ENCODE measurements at regions not wholly inside any gene's neighbourhood (a gene's known extent, or its start where the extent isn't known, plus 50 kb on each side); places are given as distances from the start of the nearest gene placed in this dataset.

DNA sequence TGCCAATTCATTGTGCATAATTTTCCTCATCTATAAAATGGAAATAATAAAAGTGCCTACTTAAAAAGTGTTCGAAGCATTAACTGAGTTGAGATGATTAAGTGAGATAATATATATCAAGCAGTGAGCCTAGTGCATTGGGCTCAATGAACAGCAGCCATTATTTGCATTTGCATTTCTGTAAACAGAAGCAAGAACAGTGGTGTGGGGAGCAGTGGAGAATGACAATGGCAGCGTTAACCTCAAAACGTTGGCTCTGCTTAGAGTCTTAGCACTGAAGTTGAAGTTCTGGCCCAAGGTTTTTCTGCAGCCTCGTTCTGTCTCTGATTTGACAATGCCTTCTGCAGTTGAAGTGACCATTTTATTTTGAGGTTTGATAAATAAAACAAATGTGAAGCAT lies 466.3 kb upstream of the ONECUT1 start:
- no peak overlapping the region for H3K27ac ChIP-seq
- DNase-seq: no peak
- no peaks in the 10 kb centered on the region for H3K9me3 ChIP-seq
- WGBS, 2 donors: 56 to 57% methylated on average over 4 of the region's 4 CpGs
- H3K36me3 ChIP-seq: no peaks in the 10 kb centered on the region
- H3K4me3 ChIP-seq: no peak overlapping the region
- no peaks in the 10 kb centered on the region for H3K27me3 ChIP-seq
- intact Hi-C loops (cut with DNase I): no loop called here
- no peaks in the 10 kb centered on the region for H3K4me1 ChIP-seq
- TF ChIP-seq POLR2A (IDR thresholded peaks at IDR 0.05): no peak
- TF ChIP-seq, protein P1, sequence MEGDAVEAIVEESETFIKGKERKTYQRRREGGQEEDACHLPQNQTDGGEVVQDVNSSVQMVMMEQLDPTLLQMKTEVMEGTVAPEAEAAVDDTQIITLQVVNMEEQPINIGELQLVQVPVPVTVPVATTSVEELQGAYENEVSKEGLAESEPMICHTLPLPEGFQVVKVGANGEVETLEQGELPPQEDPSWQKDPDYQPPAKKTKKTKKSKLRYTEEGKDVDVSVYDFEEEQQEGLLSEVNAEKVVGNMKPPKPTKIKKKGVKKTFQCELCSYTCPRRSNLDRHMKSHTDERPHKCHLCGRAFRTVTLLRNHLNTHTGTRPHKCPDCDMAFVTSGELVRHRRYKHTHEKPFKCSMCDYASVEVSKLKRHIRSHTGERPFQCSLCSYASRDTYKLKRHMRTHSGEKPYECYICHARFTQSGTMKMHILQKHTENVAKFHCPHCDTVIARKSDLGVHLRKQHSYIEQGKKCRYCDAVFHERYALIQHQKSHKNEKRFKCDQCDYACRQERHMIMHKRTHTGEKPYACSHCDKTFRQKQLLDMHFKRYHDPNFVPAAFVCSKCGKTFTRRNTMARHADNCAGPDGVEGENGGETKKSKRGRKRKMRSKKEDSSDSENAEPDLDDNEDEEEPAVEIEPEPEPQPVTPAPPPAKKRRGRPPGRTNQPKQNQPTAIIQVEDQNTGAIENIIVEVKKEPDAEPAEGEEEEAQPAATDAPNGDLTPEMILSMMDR (IDR thresholded peaks at IDR 0.05): no peak

DNA sequence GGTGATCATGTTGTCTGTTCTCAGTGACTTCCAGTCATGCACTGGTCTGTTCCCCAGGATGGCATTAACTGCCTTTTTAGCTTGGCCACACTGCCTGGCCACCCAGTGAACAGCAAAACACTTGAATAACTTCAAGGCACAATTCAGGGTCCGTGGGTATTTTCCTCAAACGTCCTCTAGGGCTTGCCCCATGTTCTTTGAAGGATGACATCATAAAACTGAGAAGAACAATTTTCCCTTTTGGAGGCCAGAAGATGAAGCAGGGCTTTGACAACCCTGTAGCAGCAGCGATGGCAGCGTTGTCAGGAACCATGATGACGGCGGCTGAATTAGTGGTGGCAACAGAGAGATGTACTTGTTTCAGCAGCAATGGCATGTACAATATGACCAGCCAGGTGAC lies 465.9 kb upstream of the ONECUT1 start:
- Histone ChIP-seq H3K4me1 (no peaks in the 10 kb centered on the region), H3K27ac (no peak overlapping the region), H3K27me3 (no peaks in the 10 kb centered on the region), H3K9me3 (no peaks in the 10 kb centered on the region), H3K36me3 (no peaks in the 10 kb centered on the region), H3K4me3 (no peak overlapping the region)
- TF ChIP-seq, protein P1 (IDR thresholded peaks at IDR 0.05): no peak
- no peak for TF ChIP-seq POLR2A (IDR thresholded peaks at IDR 0.05)
- intact Hi-C loops (cut with DNase I): no loop called here
- 69 to 100% methylated on average over 4 to 6 of the region's 6 CpGs for WGBS, 2 donors
- DNase-seq: no peak

DNA sequence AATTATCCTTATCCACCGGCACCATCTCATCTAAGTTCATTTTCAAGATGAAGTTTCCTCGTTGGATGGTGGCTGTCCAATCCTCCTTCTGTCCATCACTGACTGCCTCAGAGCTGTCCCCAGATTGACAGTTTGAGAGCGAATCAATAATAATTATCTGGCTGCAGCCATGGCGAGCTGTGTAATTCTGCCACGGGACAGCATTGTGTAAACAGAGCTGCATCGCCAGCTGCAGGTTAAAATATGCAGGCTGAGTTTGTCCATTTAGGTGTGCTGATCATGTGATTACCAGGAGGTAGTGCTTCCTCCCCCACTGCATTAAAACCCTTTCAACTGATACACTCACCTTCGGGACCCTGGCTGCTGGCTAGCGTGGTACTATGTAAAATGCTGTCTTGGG lies 461.9 kb upstream of the ONECUT1 start:
- intact Hi-C loops (cut with DNase I): no loop called here
- Histone ChIP-seq H3K27me3 (no peaks in the 10 kb centered on the region), H3K36me3 (no peaks in the 10 kb centered on the region), H3K4me1 (no peaks in the 10 kb centered on the region), H3K27ac (no peak overlapping the region), H3K9me3 (no peaks in the 10 kb centered on the region), H3K4me3 (no peak overlapping the region)
- WGBS, 2 donors: 19 to 24% methylated on average over 6 to 8 of the region's 8 CpGs
- DNase-seq: no peak
- no peak for TF ChIP-seq POLR2A (IDR thresholded peaks at IDR 0.05)
- TF ChIP-seq, protein P1 (IDR thresholded peaks at IDR 0.05): no peak

DNA sequence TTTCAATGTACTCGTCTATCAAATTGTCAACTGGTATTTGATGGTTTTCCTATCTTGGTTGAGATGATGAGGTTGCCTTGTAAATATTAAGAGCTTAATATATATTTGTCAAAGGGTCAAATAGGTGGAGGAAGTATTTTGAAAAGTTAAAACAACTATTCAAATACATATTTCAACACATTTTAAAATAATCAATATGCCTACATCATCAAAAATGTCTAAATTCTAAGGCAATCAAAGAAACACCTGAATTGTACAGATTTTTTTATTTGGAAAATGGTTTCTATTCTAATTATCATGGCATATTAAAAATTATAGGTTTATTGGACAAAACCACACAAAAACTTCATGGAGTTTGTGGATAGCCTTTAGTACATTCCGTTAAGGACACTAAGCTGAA lies 461.4 kb upstream of the ONECUT1 start:
- H3K36me3 ChIP-seq: no peaks in the 10 kb centered on the region

GRCh38 chr15:53247041-53247708 lies 457.0 kb upstream of the ONECUT1 start:
- intact Hi-C loops (cut with DNase I): no loop called here
- H3K4me3 ChIP-seq: no peak overlapping the region

More for the DNA sequence above, 461.4 kb upstream of the ONECUT1 start:
- H3K27ac ChIP-seq: no peak overlapping the region
- DNase-seq: no peak
- intact Hi-C loops (cut with DNase I): no loop called here
- TF ChIP-seq, protein P1 (IDR thresholded peaks at IDR 0.05): no peak
- no peak for TF ChIP-seq POLR2A (IDR thresholded peaks at IDR 0.05)
- H3K9me3 ChIP-seq: no peaks in the 10 kb centered on the region
- H3K27me3 ChIP-seq: no peaks in the 10 kb centered on the region
- no peaks in the 10 kb centered on the region for H3K4me1 ChIP-seq
- H3K4me3 ChIP-seq: no peak overlapping the region
- WGBS, 2 donors: 36 to 43% methylated on average over 2 of the region's 2 CpGs

More at GRCh38 chr15:53247041-53247708, 457.0 kb upstream of the ONECUT1 start:
- Histone ChIP-seq H3K27ac (no peak overlapping the region), H3K27me3 (no peaks in the 10 kb centered on the region), H3K9me3 (no peaks in the 10 kb centered on the region), H3K36me3 (no peaks in the 10 kb centered on the region), H3K4me1 (no peaks in the 10 kb centered on the region)
- TF ChIP-seq, protein P1 (IDR thresholded peaks at IDR 0.05): no peak
- no peak for TF ChIP-seq POLR2A (IDR thresholded peaks at IDR 0.05)
- 40 to 46% methylated on average over 2 of the region's 2 CpGs for WGBS, 2 donors
- no peak for DNase-seq
